ENCODE measurements at regions not wholly inside any gene's neighbourhood (a gene's known extent, or its start where the extent isn't known, plus 50 kb on each side); places are given as distances from the start of the nearest gene placed in this dataset.

- no peak for TF ChIP-seq EZH2 (IDR thresholded peaks at IDR 0.05; ENCODE audit: low read depth, unreplicated experiment)
- TF ChIP-seq JUNB (IDR thresholded peaks at IDR 0.05; ENCODE audit: unreplicated experiment): no peak
Measured at GRCh38 chr7:67683628-67684027, 687.0 kb downstream of the TYW1 start (continued).

GRCh38 chr7:67690700-67691099 is 694.1 kb downstream of the TYW1 start:
- Histone ChIP-seq H3K4me3 (no peak overlapping the region), H3K27me3 (ENCODE audit: insufficient read depth) (no peaks in the 10 kb centered on the region), H3K9me2 (ENCODE audit: insufficient read depth) (no peaks in the 10 kb centered on the region), H3K79me2 (replicated peaks; ENCODE audit: insufficient read depth) (no peaks in the 10 kb centered on the region), H4K20me1 (replicated peaks; ENCODE audit: insufficient read depth) (no peaks in the 10 kb centered on the region), H3K36me3 (ENCODE audit: insufficient read depth) (no peaks in the 10 kb centered on the region; the same call in 1 of the 2 replicates), H3K4me2 (no peak overlapping the region), H3K27ac (ENCODE audit: low read depth) (no peak overlapping the region), H3K4me1 (ENCODE audit: insufficient read depth) (no peaks in the 10 kb centered on the region), H2AFZ (no peak overlapping the region), H3F3A (replicated peaks; ENCODE audit: low read depth) (no peaks in the 10 kb centered on the region)
- H3K9me3 Mint-ChIP-seq: peaks cover 93% of the 10 kb centered on the region
- TF ChIP-seq CTCF (conservative IDR thresholded peaks at IDR 0.05; ENCODE audit: low read depth in 2 of 2): no peak
- TF ChIP-seq ETS1 (IDR thresholded peaks at IDR 0.05): no peak
- TF ChIP-seq REST (IDR thresholded peaks at IDR 0.05; ENCODE audit: unreplicated experiment): no peak
- TF ChIP-seq EZH2phosphoT487 (IDR thresholded peaks at IDR 0.05; ENCODE audit: unreplicated experiment): no peak
- TF ChIP-seq CREB1 (CRISPR knock-in tag; IDR thresholded peaks at IDR 0.05; ENCODE audit: low read depth): no peak
- no peak for TF ChIP-seq POLR2AphosphoS5 (IDR thresholded peaks at IDR 0.05; ENCODE audit: low read depth)
- no peak for TF ChIP-seq EZH2 (IDR thresholded peaks at IDR 0.05; ENCODE audit: low read depth, unreplicated experiment)
- TF ChIP-seq ZNF331 (CRISPR knock-in tag; IDR thresholded peaks at IDR 0.05; ENCODE audit: low read depth): no peak
- no peak for TF ChIP-seq NANOG (IDR thresholded peaks at IDR 0.05; ENCODE audit: borderline replicate concordance)
- H3K27me3 Mint-ChIP-seq (ENCODE audit: insufficient read depth, low read depth, poor library complexity): peaks cover 3% of the 10 kb centered on the region
- no peak for ATAC-seq
- no peak overlapping the region for H3K27ac Mint-ChIP-seq
- peaks cover 24% of the 10 kb centered on the region for H3K36me3 Mint-ChIP-seq (ENCODE audit: low read depth)
- H3K4me1 Mint-ChIP-seq: no peaks in the 10 kb centered on the region
- H3K4me3 Mint-ChIP-seq: no peak overlapping the region
- DNase-seq (ENCODE audit: low spot score): no peak
